IMR-90 (cell line): ENCODE measurements at regions not wholly inside any gene's neighbourhood (a gene's known extent, or its start where the extent isn't known, plus 50 kb on each side); places are given as distances from the start of the nearest gene placed in this dataset.
"Not testable (repeated sequence)": the region's sequence is repeated elsewhere in the genome, so short reads cannot be mapped to it uniquely, and the experiment has no call there.

Source experiments
- ATAC-seq: fragments of 200-7000 bp; cut with Tn5 transposase; 2 replicates; pipeline ENCODE4 v1.9.1; 2020; ENCODE audit warnings: low read depth, mild to moderate bottlenecking, moderate library complexity
- BruUV-seq: library from RNA; stranded (reverse); fragments of 400-500 nt; replicated peaks from 2 replicates; lab custom pipeline; 2021; lab: Mats Ljungman, UMichigan
- CTCF ChIA-PET: fragments of 300-600 bp; formaldehyde crosslinking; extraction: SDS; loops from one replicate; lab custom pipeline; 2021; ENCODE audit warnings: antibody characterized with exemption; lab: Yijun Ruan, JAX
- POLR2A ChIA-PET: fragments of 300-600 bp; sonication (Branson Sonifier 250); formaldehyde crosslinking; loops from one replicate; lab custom pipeline; 2022; ENCODE audit warnings: antibody characterized with exemption; ENCODE audit not compliant: unreplicated experiment; lab: Charles Lee
- DNase-seq: peaks from one replicate; pipeline ENCODE4 v3.0.0; 2013
- H2AFZ ChIP-seq: replicated peaks from 2 replicates; pipeline ENCODE3; 2013; ENCODE audit warnings: low read length, mild to moderate bottlenecking; ENCODE audit not compliant: poor library complexity
- H2AK5ac ChIP-seq: 2 replicates; pipeline ENCODE4 v1.6.1; 2013; ENCODE audit warnings: low read depth, low read length, inconsistent platforms
- H2AK9ac ChIP-seq: replicated peaks from 2 replicates; pipeline ENCODE3; 2013; ENCODE audit warnings: mild to moderate bottlenecking, low read depth, low read length, moderate library complexity; ENCODE audit not compliant: poor library complexity
- H2BK120ac ChIP-seq: 2 replicates; pipeline ENCODE4 v1.6.1; 2013; ENCODE audit warnings: low read depth, low read length, inconsistent platforms
- H2BK15ac ChIP-seq: 3 replicates; pipeline ENCODE4 v1.6.1; 2013; ENCODE audit warnings: low read depth, low read length, inconsistent platforms
- H2BK20ac ChIP-seq: 2 replicates; pipeline ENCODE4 v1.6.1; 2013; ENCODE audit warnings: low read depth, mild to moderate bottlenecking, inconsistent platforms, low read length, moderate library complexity
- H2BK5ac ChIP-seq: 2 replicates; pipeline ENCODE4 v1.6.1; 2013; ENCODE audit warnings: mild to moderate bottlenecking, low read depth, low read length, inconsistent platforms; ENCODE audit not compliant: poor library complexity, severe bottlenecking
- H3K14ac ChIP-seq: replicated peaks from 2 replicates; pipeline ENCODE4 v1.6.1; 2013; ENCODE audit warnings: low read depth, low read length, inconsistent platforms
- H3K18ac ChIP-seq: 2 replicates; pipeline ENCODE4 v1.6.1; 2013; ENCODE audit warnings: low read depth, low read length, control low read depth
- H3K23ac ChIP-seq: 2 replicates; pipeline ENCODE4 v1.6.1; 2013; ENCODE audit warnings: low read depth, low read length, inconsistent platforms
- H3K27ac ChIP-seq: 2 replicates; pipeline ENCODE4 v1.5.1; 2013; ENCODE audit warnings: mild to moderate bottlenecking, control low read depth, low read length; ENCODE audit not compliant: insufficient read depth
- H3K27me3 ChIP-seq: 2 replicates; pipeline ENCODE4 v1.6.1; 2013; ENCODE audit warnings: low read length; ENCODE audit not compliant: control insufficient read depth, insufficient read depth
- H3K36me3 ChIP-seq: 2 replicates; pipeline ENCODE4 v1.6.1; 2013; ENCODE audit warnings: low read length, mixed read lengths; ENCODE audit not compliant: control insufficient read depth, insufficient read depth
- H3K4ac ChIP-seq: 2 replicates; pipeline ENCODE4 v1.6.1; 2013; ENCODE audit warnings: low read depth, low read length, inconsistent platforms
- H3K4me1 ChIP-seq: 2 replicates; pipeline ENCODE4 v1.6.1; 2013; ENCODE audit warnings: low read length, mixed read lengths; ENCODE audit not compliant: control insufficient read depth, insufficient read depth
- H3K4me2 ChIP-seq: 2 replicates; pipeline ENCODE4 v1.6.1; 2013; ENCODE audit warnings: low read depth, mild to moderate bottlenecking, control low read depth, low read length, moderate library complexity
- H3K4me3 ChIP-seq: 2 replicates; pipeline ENCODE4 v1.5.1; 2013; ENCODE audit warnings: low read depth, mild to moderate bottlenecking, control low read depth, low read length, moderate library complexity; ENCODE audit not compliant: insufficient read depth
- H3K56ac ChIP-seq: 2 replicates; pipeline ENCODE4 v1.6.1; 2013; ENCODE audit warnings: low read length, inconsistent platforms; ENCODE audit not compliant: insufficient read depth; ENCODE audit errors: extremely low read depth
- H3K79me1 ChIP-seq, 2 experiments: 2 replicates each; pipeline ENCODE4 v1.6.1; 2013; ENCODE audit warnings: low read length in 2 of 2, inconsistent platforms in 1 of 2, low read depth in 1 of 2
- H3K9ac ChIP-seq: 2 replicates; pipeline ENCODE4 v1.6.1; 2013; ENCODE audit warnings: low read depth, low read length, control low read depth
- H3K9me1 ChIP-seq: 2 replicates; pipeline ENCODE4 v1.6.1; 2013; ENCODE audit warnings: low read length, inconsistent platforms; ENCODE audit not compliant: insufficient read depth
- H3K9me3 ChIP-seq: 2 replicates; pipeline ENCODE4 v1.6.1; 2013; ENCODE audit warnings: low read length; ENCODE audit not compliant: control insufficient read depth, insufficient read depth
- H4K20me1 ChIP-seq: 2 replicates; pipeline ENCODE4 v1.6.1; 2013; ENCODE audit warnings: low read length, inconsistent platforms; ENCODE audit not compliant: insufficient read depth
- H4K5ac ChIP-seq: 2 replicates; pipeline ENCODE4 v1.6.1; 2013; ENCODE audit warnings: mild to moderate bottlenecking, low read depth, low read length, control low read depth
- H4K8ac ChIP-seq, 2 experiments: 2 replicates each; pipeline ENCODE4 v1.6.1; 2013; ENCODE audit warnings: low read depth in 2 of 2, low read length in 2 of 2, control low read depth in 1 of 2, inconsistent platforms in 1 of 2
- H4K91ac ChIP-seq: 2 replicates; pipeline ENCODE4 v1.6.1; 2013; ENCODE audit warnings: low read depth, low read length, inconsistent platforms; ENCODE audit not compliant: insufficient read depth
- WGBS, 2 experiments: methylation state at CpG; one replicate each; pipeline versions ENCODE4 v1.1.5 to v1.1.7; 2013; ENCODE audit warnings: missing lambda C conversion rate in 2 of 2; ENCODE audit not compliant: insufficient read length in 1 of 2; ENCODE audit errors: extremely low coverage in 2 of 2; 5-methylcytosine and 5-hydroxymethylcytosine counted together
- dilution Hi-C: fragments of 300-500 bp; cut with HindIII; formaldehyde crosslinking; loops from one replicate; pipeline ENCODE4 v1.14.3; 2018; ENCODE audit warnings: low sequenced_read_pairs; ENCODE audit not compliant: unreplicated experiment
- in situ Hi-C: fragments of 300-500 bp; cut with MboI; formaldehyde crosslinking; loops from 3 replicates; pipeline ENCODE4 v1.14.3; 2019; ENCODE audit warnings: low sequenced_read_pairs, inconsistent platforms, mixed read lengths
- intact Hi-C: fragments of 100-400 bp; cut with micrococcal nuclease; formaldehyde crosslinking; loops from 2 replicates; pipeline ENCODE4 v1.10.0; 2022

GRCh38 chr1:143873650-143874049, 98.1 kb downstream of the FAM72C start:
- WGBS, 2 experiments, result no CpG with 5 or more reads among the region's 5 CpGs
- H3K14ac ChIP-seq, H3K4me3 ChIP-seq, BruUV-seq, H3K27ac ChIP-seq, H2AK9ac ChIP-seq, in situ Hi-C loops, H3K4me2 ChIP-seq, H3K4me1 ChIP-seq, H3K9ac ChIP-seq, H4K20me1 ChIP-seq, DNase-seq, intact Hi-C loops, H2BK5ac ChIP-seq, CTCF ChIA-PET, H2BK20ac ChIP-seq, H3K4ac ChIP-seq, H2BK15ac ChIP-seq, H2AFZ ChIP-seq, H4K5ac ChIP-seq, H3K23ac ChIP-seq, H4K91ac ChIP-seq, H2BK120ac ChIP-seq, dilution Hi-C loops, H3K18ac ChIP-seq, POLR2A ChIA-PET, H3K9me1 ChIP-seq, ATAC-seq, H3K36me3 ChIP-seq, H3K56ac ChIP-seq, H4K8ac ChIP-seq, H3K79me1 ChIP-seq, H2AK5ac ChIP-seq, H3K27me3 ChIP-seq, H3K9me3 ChIP-seq: not testable (repeated sequence)

- H2BK20ac ChIP-seq, H3K4ac ChIP-seq, H4K8ac ChIP-seq, H3K27me3 ChIP-seq, H3K23ac ChIP-seq, H2AK9ac ChIP-seq, POLR2A ChIA-PET, H3K18ac ChIP-seq, H4K5ac ChIP-seq, H2AK5ac ChIP-seq, H3K9me1 ChIP-seq, ATAC-seq, H3K56ac ChIP-seq, H3K4me3 ChIP-seq, H3K27ac ChIP-seq, H2BK120ac ChIP-seq, H3K9ac ChIP-seq, H3K4me2 ChIP-seq, dilution Hi-C loops, H3K14ac ChIP-seq, H4K91ac ChIP-seq, H3K79me1 ChIP-seq, H3K36me3 ChIP-seq, H2BK15ac ChIP-seq, BruUV-seq, H3K9me3 ChIP-seq, H2AFZ ChIP-seq, intact Hi-C loops, H4K20me1 ChIP-seq, H2BK5ac ChIP-seq, CTCF ChIA-PET, H3K4me1 ChIP-seq, DNase-seq, in situ Hi-C loops: not testable (repeated sequence)
- WGBS, 2 experiments, result no CpG with 5 or more reads among the region's 1 CpG
Measured at GRCh38 chr1:143870388-143870787, 101.4 kb downstream of the FAM72C start.
